GM12878 (cell line): ENCODE measurements at regions not wholly inside any gene's neighbourhood (a gene's known extent, or its start where the extent isn't known, plus 50 kb on each side); places are given as distances from the start of the nearest gene placed in this dataset.

Source experiments
- ATAC-seq: fragments of 200-7000 bp; cut with Tn5 transposase; 3 replicates; pipeline ENCODE4 v1.9.1; 2020; ENCODE audit warnings: mild to moderate bottlenecking, moderate library complexity
- BruUV-seq: library from RNA; stranded (reverse); fragments of 400-500 nt; replicated peaks from 2 replicates; lab custom pipeline; 2021; lab: Mats Ljungman, UMichigan
- CTCF ChIA-PET: fragments of 300-600 bp; sonication (Branson Sonifier 250); formaldehyde crosslinking; extraction: SDS; loops from one replicate; lab custom pipeline; 2021; ENCODE audit warnings: inconsistent platforms; lab: Yijun Ruan, JAX
- POLR2A ChIA-PET: fragments of 350-600 bp; formaldehyde crosslinking; extraction: SDS; loops from one replicate; lab custom pipeline; 2021; ENCODE audit warnings: inconsistent platforms; lab: Charles Lee
- RAD21 ChIA-PET: fragments of 300-600 bp; sonication (Branson Sonifier 250); formaldehyde crosslinking; loops from one replicate; lab custom pipeline; 2023; ENCODE audit warnings: antibody characterized with exemption; ENCODE audit not compliant: unreplicated experiment; lab: Charles Lee
- SMC1A ChIA-PET: fragments of 300-600 bp; sonication (Branson Sonifier 250); formaldehyde crosslinking; loops from one replicate; lab custom pipeline; 2023; ENCODE audit not compliant: unreplicated experiment, uncharacterized antibody; lab: Charles Lee
- DNase-seq: peaks from one replicate; pipeline ENCODE4 v3.0.0-alpha.2; 2011; ENCODE audit warnings: low read depth, low spot score
- FAIRE-seq: peaks from 3 replicates; lab custom pipeline; 2011; peaks lifted over from hg19 to GRCh38; lab: Jason Lieb, UNC
- H2AFZ ChIP-seq: 2 replicates; pipeline ENCODE4 v1.6.0; 2011; ENCODE audit warnings: low read depth, low read length, control low read depth; ENCODE audit not compliant: control insufficient read depth
- H3K27ac ChIP-seq: 2 replicates; pipeline ENCODE4 v1.5.1; 2011; ENCODE audit warnings: control low read depth; ENCODE audit not compliant: control insufficient read depth, insufficient read depth
- H3K27me3 ChIP-seq, 2 experiments: replicated peaks in 1 of 2; 2 replicates each; pipeline versions ENCODE4 v1.6.0 to v1.6.1; 2011; ENCODE audit warnings: low read length in 1 of 2; ENCODE audit not compliant: control insufficient read depth in 2 of 2, insufficient read depth in 2 of 2
- H3K36me3 ChIP-seq, 2 experiments: 2 replicates each; pipeline ENCODE4 v1.5.1; 2011; ENCODE audit warnings: low read length in 1 of 2; ENCODE audit not compliant: control insufficient read depth in 2 of 2, insufficient read depth in 2 of 2
- H3K4me1 ChIP-seq: 2 replicates; pipeline ENCODE4 v1.6.1; 2011; ENCODE audit warnings: mild to moderate bottlenecking, low read length, moderate library complexity, mixed read lengths; ENCODE audit not compliant: control insufficient read depth, insufficient read depth
- H3K4me2 ChIP-seq: 2 replicates; pipeline ENCODE4 v1.6.0; 2011; ENCODE audit warnings: control low read depth; ENCODE audit not compliant: control insufficient read depth, insufficient read depth
- H3K4me3 ChIP-seq: fragments of 200-600 bp; sonication (generic); 2 replicates; pipeline ENCODE4 v1.5.1; 2016
- H3K79me2 ChIP-seq: 2 replicates; pipeline ENCODE4 v1.6.0; 2011; ENCODE audit warnings: low read length; ENCODE audit not compliant: control insufficient read depth, insufficient read depth
- H3K9ac ChIP-seq: 2 replicates; pipeline ENCODE4 v1.8.0; 2011; ENCODE audit warnings: low read length, control low read depth, mixed read lengths; ENCODE audit not compliant: control insufficient read depth, insufficient read depth
- H3K9me3 ChIP-seq: replicated peaks from 3 replicates; pipeline ENCODE4 v1.5.1; 2011; ENCODE audit warnings: mild to moderate bottlenecking, low read length; ENCODE audit not compliant: control insufficient read depth, insufficient read depth
- H4K20me1 ChIP-seq: 2 replicates; pipeline ENCODE4 v1.6.0; 2011; ENCODE audit not compliant: control insufficient read depth, insufficient read depth
- GATAD2B ChIP-seq: fragments of 450-650 bp; conservative IDR thresholded peaks from 2 replicates; pipeline ENCODE4 v1.6.1; 2017; ENCODE audit warnings: low read depth, mild to moderate bottlenecking, moderate library complexity
- JUNB ChIP-seq: IDR thresholded peaks from 2 replicates; pipeline ENCODE4 v1.6.1; 2016; ENCODE audit warnings: antibody characterized with exemption, mild to moderate bottlenecking
- RFX5 ChIP-seq: IDR thresholded peaks from 2 replicates; pipeline ENCODE4 v1.6.1; 2011; ENCODE audit warnings: low read depth, low read length, improper control_type of control experiment
- SIX5 ChIP-seq: IDR thresholded peaks from 2 replicates; pipeline ENCODE4 v1.6.1; 2011; ENCODE audit warnings: mild to moderate bottlenecking, low read depth, low read length, moderate library complexity; ENCODE audit not compliant: severe bottlenecking
- TCF7 ChIP-seq: IDR thresholded peaks from 2 replicates; pipeline ENCODE4 v1.6.1; 2014; ENCODE audit warnings: antibody characterized with exemption, borderline replicate concordance
- YY1 ChIP-seq: IDR thresholded peaks from 2 replicates; pipeline ENCODE4 v1.6.1; 2011; ENCODE audit warnings: low read depth, mild to moderate bottlenecking, low read length
- WGBS: methylation state at CpG from one replicate; pipeline ENCODE4 v1.1.6; 2016; ENCODE audit warnings: low lambda C conversion rate; ENCODE audit not compliant: insufficient replicate concordance, insufficient coverage; ENCODE audit errors: missing lambda C conversion rate; 5-methylcytosine and 5-hydroxymethylcytosine counted together
- in situ Hi-C: fragments of 300-500 bp; cut with MboI; formaldehyde crosslinking; loops from 9 replicates; pipeline ENCODE4 v1.14.3; 2018; ENCODE audit warnings: mixed read lengths
- intact Hi-C: fragments of 100-400 bp; cut with micrococcal nuclease; formaldehyde crosslinking; loops from one replicate; pipeline ENCODE4 v1.14.2; 2022; ENCODE audit not compliant: unreplicated experiment
- TF ChIP-seq, protein P1 (sequence below): fragments of 450-650 bp; IDR thresholded peaks from 2 replicates; pipeline ENCODE4 v1.6.1; 2017; ENCODE audit warnings: mild to moderate bottlenecking, moderate library complexity

- CTCF ChIA-PET: no interaction called here
Observed at GRCh38 chr10:129005080-129005479, 462.0 kb upstream of the MGMT start.

DNA sequence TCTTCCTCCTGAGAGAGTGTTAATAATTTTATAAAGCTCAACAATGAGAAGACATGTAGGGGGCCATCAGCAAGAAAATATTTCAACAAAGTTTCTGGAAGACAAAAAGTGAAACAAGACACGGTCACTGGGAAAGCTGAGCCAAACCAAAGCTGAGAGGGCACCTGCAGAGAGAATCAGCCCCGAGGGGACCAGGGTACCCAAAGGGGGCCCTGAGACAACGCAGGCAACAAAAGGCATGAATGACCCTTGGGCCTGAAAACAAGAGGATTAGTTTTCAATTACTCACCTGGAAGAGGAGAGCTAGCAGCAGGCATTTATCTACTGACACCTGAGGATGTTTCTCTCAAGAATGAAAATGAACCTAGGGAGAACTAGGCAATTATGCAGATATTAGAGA lies 461.2 kb upstream of the MGMT start:
- DNase-seq: no peak
- CTCF ChIA-PET: no interaction called here
- no peak for FAIRE-seq
- SMC1A ChIA-PET: no interaction called here
- intact Hi-C loops: no loop called here
- POLR2A ChIA-PET: no interaction called here
- TF ChIP-seq SIX5: no peak
- TF ChIP-seq GATAD2B: no peak
- no peak for TF ChIP-seq YY1
- TF ChIP-seq JUNB: no peak
- TF ChIP-seq RFX5: no peak
- TF ChIP-seq, protein P1, sequence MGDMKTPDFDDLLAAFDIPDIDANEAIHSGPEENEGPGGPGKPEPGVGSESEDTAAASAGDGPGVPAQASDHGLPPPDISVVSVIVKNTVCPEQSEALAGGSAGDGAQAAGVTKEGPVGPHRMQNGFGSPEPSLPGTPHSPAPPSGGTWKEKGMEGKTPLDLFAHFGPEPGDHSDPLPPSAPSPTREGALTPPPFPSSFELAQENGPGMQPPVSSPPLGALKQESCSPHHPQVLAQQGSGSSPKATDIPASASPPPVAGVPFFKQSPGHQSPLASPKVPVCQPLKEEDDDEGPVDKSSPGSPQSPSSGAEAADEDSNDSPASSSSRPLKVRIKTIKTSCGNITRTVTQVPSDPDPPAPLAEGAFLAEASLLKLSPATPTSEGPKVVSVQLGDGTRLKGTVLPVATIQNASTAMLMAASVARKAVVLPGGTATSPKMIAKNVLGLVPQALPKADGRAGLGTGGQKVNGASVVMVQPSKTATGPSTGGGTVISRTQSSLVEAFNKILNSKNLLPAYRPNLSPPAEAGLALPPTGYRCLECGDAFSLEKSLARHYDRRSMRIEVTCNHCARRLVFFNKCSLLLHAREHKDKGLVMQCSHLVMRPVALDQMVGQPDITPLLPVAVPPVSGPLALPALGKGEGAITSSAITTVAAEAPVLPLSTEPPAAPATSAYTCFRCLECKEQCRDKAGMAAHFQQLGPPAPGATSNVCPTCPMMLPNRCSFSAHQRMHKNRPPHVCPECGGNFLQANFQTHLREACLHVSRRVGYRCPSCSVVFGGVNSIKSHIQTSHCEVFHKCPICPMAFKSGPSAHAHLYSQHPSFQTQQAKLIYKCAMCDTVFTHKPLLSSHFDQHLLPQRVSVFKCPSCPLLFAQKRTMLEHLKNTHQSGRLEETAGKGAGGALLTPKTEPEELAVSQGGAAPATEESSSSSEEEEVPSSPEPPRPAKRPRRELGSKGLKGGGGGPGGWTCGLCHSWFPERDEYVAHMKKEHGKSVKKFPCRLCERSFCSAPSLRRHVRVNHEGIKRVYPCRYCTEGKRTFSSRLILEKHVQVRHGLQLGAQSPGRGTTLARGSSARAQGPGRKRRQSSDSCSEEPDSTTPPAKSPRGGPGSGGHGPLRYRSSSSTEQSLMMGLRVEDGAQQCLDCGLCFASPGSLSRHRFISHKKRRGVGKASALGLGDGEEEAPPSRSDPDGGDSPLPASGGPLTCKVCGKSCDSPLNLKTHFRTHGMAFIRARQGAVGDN: no peak
- Histone ChIP-seq H4K20me1 (no peaks in the 10 kb centered on the region), H3K79me2 (no peaks in the 10 kb centered on the region), H3K4me3 (no peak overlapping the region), H3K9ac (no peak overlapping the region), H3K27me3 (no peaks in the 10 kb centered on the region), H3K9me3 (no peaks in the 10 kb centered on the region), H3K27ac (no peak overlapping the region), H3K4me2 (no peak overlapping the region), H2AFZ (no peak overlapping the region), H3K36me3 (no peaks in the 10 kb centered on the region), H3K4me1 (no peaks in the 10 kb centered on the region)
- BruUV-seq: no TSS peak
- in situ Hi-C loops: no loop called here
- 13% methylated on average over 3 of the region's 3 CpGs for WGBS
- ATAC-seq: no peak
- RAD21 ChIA-PET: no interaction called here

More at GRCh38 chr10:129005080-129005479, 462.0 kb upstream of the MGMT start:
- Histone ChIP-seq H3K27me3 (no peaks in the 10 kb centered on the region), H3K4me2 (no peak overlapping the region), H3K27ac (no peak overlapping the region), H3K4me3 (no peak overlapping the region), H3K9ac (no peak overlapping the region), H3K9me3 (no peaks in the 10 kb centered on the region), H4K20me1 (no peaks in the 10 kb centered on the region), H2AFZ (no peak overlapping the region), H3K4me1 (no peaks in the 10 kb centered on the region), H3K79me2 (no peaks in the 10 kb centered on the region), H3K36me3 (no peaks in the 10 kb centered on the region)
- RAD21 ChIA-PET: no interaction called here
- ATAC-seq (no peak), FAIRE-seq (no peak), DNase-seq (no peak)
- TF ChIP-seq TCF7: no peak
- SMC1A ChIA-PET: no interaction called here
- in situ Hi-C loops (no loop called here), intact Hi-C loops (no loop called here)
- 45% methylated on average over 8 of the region's 8 CpGs for WGBS
- POLR2A ChIA-PET: no interaction called here
- no TSS peak for BruUV-seq
